ENCODE measurements at regions not wholly inside any gene's neighbourhood (a gene's known extent, or its start where the extent isn't known, plus 50 kb on each side); places are given as distances from the start of the nearest gene placed in this dataset.

DNA sequence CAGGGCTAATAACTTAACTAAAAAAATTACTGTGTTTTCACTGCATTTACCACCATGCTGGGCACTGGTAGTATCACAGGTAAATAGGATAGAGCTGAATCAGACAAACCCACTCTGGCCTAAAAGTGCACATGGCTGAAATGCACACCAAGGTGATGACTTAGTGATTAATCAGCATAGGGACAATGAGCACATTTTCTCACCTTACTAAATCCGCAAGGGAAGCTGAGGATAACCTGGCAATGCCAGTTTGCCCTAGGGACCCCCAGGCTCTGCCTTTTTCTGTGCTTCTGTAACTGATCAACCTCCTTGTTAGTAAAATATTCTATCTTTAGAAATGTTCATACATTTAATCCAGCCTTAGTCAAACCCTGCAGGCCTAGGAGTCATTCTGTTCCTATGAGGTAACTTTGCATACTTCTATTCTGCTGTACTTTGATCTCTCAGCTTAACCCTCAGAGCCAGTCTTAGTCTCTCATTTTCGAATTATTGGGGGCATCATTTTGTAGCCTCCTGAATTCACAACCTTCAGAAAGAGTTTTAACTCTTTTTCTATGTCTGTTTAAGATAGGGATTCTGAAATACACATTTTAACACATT lies 562.9 kb upstream of the KCNMB2 start:
- no peak for DNase-seq

- DNase-seq: no peak
Observed at GRCh38 chr3:177976241-177976640, 560.0 kb upstream of the KCNMB2 start.

GRCh38 chr3:177976866-177977265 lies 559.4 kb upstream of the KCNMB2 start:
- DNase-seq: no peak

DNA sequence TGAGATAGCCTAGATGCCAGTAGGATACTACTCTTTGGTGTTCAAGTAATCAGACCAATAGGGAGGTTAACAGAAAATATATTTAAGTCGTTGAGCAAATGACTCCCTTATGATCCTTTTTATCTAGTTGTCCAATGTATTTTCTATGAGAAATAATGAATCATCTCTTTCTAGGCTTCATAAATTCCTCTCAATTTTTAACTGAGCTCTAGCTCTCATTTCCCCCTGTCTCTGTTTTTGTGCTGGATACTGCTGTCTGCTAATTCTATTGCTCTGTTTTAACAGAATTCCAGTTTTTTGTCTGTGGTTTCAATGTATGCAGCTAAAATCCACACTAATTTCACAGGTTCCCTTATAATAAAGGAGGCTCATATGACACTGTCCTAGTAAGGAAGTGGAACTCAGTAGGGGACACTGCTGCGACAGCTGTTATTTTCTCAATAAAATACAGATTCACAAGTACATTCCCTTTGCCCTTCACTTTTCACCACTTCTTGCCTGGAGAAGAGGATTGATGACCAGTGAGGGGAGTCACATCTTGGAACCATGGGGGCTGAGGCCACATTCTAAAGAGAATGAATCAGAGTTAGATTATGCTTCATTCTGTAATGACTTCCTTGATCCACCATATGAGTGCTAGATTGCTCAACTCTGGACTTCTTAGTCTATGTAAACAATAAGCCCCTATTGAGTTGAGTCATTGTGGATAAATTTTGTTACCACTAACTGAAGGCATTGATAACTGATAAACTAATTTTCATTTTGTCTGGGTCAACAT lies 558.7 kb upstream of the KCNMB2 start:
- DNase-seq: no peak

DNA sequence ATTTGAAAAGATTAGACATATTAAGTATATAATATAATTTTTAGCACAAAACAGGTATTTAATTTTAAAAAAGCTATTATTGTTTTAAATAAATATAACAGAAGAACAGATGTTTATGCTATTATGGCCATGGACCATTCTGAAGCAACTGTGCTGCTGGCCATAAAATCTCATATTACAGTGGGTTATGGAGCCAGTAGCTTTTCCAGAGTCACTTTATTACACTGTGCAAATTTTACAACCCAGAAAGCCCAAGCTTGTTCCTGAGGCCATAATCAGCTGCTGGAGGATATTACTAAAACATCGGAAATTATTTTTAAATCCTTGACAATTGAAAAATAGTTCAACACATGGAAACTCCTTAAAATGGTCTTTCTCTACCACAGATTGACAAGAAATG lies 557.3 kb upstream of the KCNMB2 start:
- no peak for DNase-seq

GRCh38 chr3:177979703-177980102 lies 556.5 kb upstream of the KCNMB2 start:
- DNase-seq: no peak

GRCh38 chr3:177981576-177981975 lies 554.7 kb upstream of the KCNMB2 start:
- no peak for DNase-seq

DNA sequence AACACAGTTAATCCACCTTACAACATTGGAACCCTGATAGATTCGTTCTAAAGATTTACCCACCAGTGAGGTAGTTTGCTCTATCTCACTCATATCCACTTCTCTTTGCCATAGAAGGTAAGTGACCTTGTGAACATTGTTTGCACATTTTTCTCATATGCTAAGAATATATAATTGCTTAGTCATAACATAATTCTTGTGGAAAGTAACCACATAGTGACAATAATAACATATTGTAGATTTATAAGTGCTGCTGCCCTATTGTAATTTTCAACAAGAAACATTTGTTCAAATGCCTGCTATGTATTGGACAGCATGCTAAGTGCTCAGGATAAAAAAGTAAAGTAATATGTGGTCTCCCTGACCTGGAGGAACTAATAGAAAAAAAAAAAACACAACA lies 554.2 kb upstream of the KCNMB2 start:
- DNase-seq: no peak

GRCh38 chr3:177983320-177983719 lies 552.9 kb upstream of the KCNMB2 start:
- DNase-seq: no peak

DNA sequence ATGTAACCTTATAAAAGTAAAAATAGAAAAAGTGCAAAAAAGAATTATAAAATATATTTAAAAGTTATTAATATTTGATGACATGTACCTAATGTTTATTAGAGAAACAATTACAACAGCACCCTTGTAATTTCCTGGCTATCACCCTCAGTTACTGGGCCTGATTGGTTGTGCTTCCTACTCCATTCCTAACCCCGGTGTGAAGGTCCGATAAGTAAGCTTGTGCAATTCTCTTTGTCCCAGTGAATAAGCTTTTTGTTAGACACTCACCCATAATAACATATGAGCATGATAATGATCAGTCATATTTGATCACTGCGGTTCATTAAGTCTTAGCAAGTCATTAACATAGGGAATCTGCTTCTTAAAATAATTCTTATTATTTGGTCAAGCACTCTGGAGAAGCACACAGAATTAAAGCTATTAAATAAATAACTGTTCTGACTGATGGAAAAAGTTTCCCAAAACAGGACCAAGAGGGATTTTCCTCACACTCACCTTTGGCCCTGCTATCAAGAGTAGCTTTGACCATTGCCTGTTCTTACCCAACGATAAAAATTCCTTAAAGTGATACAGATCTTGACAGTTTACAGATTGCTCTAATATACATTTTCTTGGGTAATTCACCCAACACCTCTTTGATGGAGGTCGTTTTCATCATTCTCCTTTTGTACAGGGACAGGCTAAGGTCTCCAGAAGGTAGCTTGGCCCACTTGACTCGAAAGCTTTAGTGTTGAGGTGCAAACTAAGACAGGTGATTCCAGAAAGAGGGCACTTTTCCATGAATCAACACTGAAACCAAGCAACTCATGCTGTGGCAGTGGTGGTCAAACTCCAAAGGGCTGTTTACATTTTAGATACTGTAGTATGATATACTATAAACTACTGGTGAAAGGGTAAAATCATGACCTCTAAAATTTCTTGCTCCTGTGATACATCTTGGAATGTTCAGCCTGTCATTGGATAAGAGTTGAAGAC lies 543.0 kb upstream of the KCNMB2 start:
- no peak for DNase-seq

DNA sequence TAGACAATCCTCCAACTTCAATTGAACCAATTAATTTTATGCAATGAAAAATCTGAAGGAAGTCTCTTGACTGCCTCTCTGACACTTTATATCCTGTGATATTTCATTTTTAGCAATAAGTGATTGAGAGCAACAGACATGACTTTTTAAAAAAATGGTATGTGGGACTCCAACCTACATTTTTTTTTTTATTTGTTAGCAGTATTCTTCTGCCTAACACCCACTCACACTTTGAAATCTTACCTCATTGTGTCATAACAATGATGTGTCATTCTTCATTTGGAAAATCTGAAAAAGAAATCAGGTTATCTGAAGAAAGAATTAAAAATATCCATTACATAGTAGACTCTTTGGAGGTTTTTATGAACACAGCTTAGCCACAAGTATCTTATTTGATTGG lies 541.3 kb upstream of the KCNMB2 start:
- no peak for DNase-seq

DNA sequence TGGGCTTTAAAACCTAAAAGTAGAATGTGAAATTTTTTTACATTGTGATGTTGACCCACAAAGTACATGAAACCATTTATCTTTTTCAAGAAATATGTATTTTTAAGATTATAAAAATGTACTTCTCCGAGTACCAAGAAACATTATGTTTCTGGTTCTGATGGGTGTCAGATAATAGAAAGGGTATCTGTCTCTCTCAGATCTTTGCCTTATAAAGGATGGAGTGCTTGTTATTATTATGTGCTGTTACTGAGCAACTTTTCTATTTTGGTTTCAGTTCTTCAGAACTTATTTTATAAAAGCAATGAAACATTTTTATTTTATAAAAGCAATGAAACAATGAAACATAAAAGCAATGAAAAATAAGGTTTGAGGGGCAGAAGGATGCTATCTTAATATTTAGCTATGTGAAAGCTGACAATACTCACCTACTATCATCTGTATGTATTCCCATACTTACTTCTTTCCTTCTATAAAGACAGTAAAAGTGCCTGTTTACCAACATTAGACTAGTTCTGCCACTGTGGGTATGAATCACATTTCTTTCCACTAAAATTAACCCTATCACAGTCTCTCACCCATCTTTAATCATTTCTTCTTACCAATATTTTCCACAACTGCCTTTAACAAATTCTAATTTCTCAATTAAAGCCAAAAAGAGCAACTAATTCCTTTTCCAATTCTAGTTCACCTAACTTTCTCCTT lies 540.7 kb upstream of the KCNMB2 start:
- no peak for DNase-seq

- DNase-seq: peak; percentile 22 to 26
Observed at GRCh38 chr3:178001670-178002101, 534.5 kb upstream of the KCNMB2 start.

DNA sequence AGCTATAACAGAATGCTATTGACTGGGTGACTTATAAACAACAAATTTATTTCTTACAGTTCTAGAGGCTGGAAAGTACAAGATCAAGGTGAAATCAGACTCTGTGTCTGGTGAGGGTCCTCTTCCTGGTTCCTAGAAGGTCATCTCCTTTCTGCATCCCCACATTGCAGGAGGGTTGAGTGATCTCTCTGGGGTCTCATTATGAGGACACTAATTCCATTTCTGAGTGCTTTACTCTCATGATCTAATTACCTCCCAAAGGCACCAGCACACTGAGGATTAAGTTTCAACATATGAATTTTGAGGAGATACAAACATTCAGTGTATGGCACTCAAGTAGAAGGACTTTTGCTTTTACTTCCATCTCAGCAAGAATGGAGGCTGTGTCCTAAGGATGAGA lies 534.1 kb upstream of the KCNMB2 start:
- no peak for DNase-seq

DNA sequence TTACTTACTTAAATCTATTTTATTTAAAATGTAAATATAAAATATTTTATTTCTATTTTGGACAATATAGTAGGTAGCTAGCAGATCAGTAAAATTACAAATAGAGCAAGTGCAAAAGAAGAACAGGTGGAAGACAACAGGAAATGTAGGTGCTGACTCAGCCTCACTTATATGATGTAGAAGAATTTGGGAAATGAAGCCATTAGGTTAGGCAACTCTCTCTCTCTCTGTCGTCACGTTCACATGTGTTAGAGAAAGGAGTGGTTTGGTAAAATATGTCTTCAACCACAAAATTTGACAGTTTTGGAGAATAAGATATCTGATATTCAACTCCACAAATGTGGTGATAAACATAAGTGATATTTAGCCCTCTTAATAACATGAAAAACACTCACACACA lies 532.5 kb upstream of the KCNMB2 start:
- no peak for DNase-seq

- DNase-seq: no peak
Observed at GRCh38 chr3:178005961-178006360, 530.3 kb upstream of the KCNMB2 start.

DNA sequence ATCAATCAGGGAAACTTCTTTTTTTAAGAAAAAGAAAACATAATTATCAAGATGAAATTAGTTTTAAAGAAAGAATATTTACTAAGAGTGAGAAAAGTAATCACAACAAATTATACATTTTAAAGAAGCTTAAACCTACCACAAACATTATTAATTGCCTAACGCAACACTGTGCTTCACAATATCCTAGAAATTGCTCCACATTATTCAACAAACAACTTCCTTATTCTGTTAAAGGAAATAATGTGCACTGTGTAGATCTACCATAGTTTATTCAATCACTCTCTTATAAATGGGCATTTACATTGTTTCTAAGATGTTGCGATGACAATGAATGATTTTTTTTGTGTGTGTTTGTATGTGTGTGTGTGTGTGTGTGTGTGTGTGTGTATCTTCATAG lies 525.9 kb upstream of the KCNMB2 start:
- DNase-seq: no peak

DNA sequence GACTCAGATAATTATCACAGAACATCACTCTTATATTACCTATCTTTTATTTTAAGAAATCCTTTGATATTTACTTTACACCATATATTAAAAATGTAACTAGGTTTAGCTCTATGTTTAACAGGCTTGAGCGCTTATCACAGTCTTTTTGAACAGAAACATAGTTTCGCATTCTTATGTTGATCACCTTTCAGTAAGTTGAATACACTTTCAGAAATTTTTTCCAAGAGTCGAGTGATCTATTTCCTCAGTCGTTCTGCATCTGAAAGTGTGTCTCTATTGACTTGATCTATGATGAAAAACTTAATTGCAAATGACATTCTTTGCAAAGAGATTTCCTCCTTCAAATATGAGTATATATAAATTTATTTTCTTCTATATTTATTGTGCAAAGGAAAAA lies 516.6 kb upstream of the KCNMB2 start:
- DNase-seq: no peak

DNA sequence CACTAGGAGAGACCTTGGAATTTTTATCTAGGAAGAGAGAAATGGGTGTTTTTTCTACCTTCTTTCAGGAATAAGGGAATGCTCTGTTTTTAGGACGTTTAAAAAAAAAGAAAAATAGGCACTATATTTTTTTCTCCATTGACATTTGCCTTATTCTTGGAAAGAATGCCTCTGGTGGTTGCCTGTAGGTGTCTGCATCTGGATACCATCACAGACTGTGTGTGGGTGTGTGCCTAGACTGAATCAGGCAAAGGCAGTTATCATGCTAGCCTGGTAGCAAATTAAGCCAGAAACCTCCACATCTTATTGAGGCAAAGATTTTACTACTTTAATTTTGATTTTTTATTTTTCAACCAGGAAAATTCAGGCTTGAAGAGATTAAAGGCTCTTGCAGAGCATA lies 513.6 kb upstream of the KCNMB2 start:
- DNase-seq: no peak

DNA sequence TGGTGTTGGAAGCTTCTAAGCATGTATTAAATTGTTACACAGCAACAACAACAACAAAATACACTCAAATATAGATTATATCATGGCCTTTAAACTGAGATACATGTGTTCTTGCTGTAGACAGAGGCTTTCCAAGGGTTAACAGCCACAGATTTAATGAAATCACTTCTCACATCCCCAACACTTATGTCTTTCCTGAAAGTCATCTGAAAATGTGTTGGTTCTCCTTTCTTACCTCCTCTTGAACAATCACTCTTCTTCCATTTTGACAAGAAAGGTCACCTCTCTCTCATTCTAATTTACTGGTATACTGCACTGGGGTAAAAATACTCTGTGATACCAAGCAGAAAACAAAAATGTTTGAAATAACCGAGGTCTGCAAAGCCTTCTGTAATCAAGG lies 507.3 kb upstream of the KCNMB2 start:
- no peak for DNase-seq

DNA sequence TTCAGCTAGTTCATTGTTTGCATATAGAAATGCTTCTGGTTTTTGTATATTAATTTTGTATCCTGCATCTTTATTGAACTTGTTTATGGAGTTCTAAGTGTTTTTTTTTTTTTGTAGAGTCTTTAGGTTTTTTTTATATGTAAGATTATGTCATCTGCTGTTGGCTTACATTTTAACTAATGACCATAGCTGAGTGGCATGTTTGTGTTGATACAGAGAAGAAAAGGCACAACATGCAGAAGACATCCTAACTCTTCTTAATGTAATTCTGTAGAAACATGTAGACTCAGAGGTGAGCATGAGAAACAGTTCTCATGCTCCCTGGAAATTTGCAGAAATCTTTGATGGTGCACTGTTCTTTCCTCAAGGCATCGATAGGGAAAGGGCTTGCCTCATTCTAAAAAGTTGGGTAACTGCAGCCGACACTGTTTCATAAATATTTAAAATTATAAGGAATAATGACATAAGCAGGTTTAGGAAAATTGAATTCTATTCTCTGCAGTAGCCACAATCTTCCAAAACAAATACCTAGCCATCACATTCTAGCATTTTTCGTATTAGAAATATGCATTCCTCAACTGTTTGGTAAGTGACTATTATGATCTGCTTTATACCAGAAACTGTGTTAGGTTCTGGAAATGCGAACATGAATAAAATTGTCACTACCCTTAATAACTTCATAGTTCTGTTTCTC lies 499.6 kb upstream of the KCNMB2 start:
- no peak for DNase-seq

DNA sequence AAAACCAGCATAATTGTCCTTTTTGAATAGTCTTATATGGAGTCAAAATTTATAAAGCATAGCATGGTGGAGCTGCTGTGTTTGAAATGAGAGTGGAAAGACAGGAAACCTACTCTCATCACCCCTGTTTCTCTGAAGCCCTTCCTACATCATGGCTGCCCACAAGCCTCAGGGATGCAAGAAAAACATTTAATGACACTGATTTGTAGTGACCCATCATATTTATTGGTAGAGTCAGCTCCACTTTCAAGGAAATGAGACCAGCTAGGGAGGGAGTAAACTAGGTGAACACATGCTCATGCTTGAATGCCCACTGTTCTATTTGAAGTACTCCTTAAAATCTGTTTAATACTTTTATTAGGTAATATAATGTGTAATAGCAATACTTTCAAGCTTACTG lies 494.3 kb upstream of the KCNMB2 start:
- no peak for DNase-seq
